GM20000 (cell line): ENCODE measurements at regions not wholly inside any gene's neighbourhood (a gene's known extent, or its start where the extent isn't known, plus 50 kb on each side); places are given as distances from the start of the nearest gene placed in this dataset.

Experiments used
- DNase-seq: peaks from one replicate; pipeline ENCODE4 v3.0.0; 2012; ENCODE audit warnings: low spot score
- TF ChIP-seq, protein P1 (sequence below): IDR thresholded peaks from 2 replicates; pipeline ENCODE4 v1.5.1; 2012; ENCODE audit warnings: mild to moderate bottlenecking, control low read depth; ENCODE audit errors: extremely low read depth, missing control alignments

DNA sequence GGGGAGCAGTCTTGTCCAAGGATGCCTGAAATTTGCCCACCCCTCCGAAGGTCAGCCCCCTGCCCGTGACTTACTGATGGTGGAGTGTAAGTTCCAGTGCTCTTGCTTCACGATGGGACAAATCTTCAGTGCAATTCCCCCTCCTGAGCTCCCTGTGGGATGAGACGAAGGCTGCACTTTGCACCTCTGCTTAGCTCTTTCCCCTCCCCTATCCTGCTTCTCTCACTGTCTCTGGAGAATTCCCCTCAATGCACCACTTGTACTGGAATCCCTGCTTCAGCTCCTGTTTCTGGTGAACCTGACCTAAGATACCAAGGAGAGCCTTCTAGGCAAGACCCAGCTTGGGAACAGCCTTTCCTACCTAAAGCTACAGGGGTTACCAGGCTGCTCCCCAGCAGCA, 122.9 kb upstream of the ZMIZ1 start:
- TF ChIP-seq, protein P1, sequence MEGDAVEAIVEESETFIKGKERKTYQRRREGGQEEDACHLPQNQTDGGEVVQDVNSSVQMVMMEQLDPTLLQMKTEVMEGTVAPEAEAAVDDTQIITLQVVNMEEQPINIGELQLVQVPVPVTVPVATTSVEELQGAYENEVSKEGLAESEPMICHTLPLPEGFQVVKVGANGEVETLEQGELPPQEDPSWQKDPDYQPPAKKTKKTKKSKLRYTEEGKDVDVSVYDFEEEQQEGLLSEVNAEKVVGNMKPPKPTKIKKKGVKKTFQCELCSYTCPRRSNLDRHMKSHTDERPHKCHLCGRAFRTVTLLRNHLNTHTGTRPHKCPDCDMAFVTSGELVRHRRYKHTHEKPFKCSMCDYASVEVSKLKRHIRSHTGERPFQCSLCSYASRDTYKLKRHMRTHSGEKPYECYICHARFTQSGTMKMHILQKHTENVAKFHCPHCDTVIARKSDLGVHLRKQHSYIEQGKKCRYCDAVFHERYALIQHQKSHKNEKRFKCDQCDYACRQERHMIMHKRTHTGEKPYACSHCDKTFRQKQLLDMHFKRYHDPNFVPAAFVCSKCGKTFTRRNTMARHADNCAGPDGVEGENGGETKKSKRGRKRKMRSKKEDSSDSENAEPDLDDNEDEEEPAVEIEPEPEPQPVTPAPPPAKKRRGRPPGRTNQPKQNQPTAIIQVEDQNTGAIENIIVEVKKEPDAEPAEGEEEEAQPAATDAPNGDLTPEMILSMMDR: no peak

GRCh38 chr10:78947226-78947625, 121.5 kb upstream of the ZMIZ1 start:
- TF ChIP-seq, protein P1: no peak
- no peak for DNase-seq

More for the DNA sequence above, 122.9 kb upstream of the ZMIZ1 start:
- no peak for DNase-seq

- DNase-seq: no peak
- TF ChIP-seq, protein P1: no peak
Observed at GRCh38 chr10:78947733-78948132, 121.0 kb upstream of the ZMIZ1 start.

- DNase-seq: no peak
- TF ChIP-seq, protein P1: no peak
Observed at GRCh38 chr10:78948621-78949030, 120.1 kb upstream of the ZMIZ1 start.

GRCh38 chr10:78950656-78951587, 117.8 kb upstream of the ZMIZ1 start:
- no peak for DNase-seq
- TF ChIP-seq, protein P1: no peak

DNA sequence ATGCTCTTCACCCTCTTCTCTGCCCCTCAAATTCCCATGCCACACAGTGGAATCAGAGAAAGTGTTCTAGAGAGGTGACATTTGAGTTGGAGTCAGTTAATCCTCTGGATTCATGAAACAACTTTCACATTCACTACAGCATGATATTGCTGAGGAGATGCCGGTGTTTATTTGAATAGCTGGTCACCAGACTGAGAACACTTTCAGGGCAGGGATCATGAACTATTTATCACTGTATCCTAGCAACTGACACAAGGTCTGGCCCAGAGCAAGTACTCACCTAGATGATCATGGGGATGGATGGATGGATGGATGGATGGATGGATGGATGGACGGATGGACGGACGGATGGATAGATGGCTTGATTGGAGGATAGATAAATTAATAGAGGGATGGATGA, 116.7 kb upstream of the ZMIZ1 start:
- TF ChIP-seq, protein P1: no peak

DNA sequence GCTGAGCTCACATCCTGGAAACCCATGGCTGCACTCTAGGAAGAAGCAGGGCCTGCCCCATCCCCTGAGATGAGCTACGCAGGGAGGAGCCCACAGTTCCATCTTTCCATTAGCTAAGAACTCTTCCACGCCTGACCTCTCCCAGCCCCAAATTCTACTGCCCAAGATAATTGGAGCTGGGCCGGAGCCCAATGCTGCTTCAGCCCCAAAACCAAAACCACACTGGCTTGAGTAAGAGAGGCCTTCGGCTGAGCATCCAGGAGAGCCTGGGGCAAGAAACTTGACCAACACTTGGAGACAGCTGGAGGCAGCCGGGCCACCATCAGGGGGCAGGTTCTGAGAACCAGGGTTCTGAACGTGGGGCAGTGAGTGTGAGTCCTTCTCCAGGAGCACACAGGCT, 116.1 kb upstream of the ZMIZ1 start:
- no peak for DNase-seq
- TF ChIP-seq, protein P1: no peak

More for the DNA sequence above, 116.7 kb upstream of the ZMIZ1 start:
- no peak for DNase-seq
